ENCODE measurements at regions not wholly inside any gene's neighbourhood (a gene's known extent, or its start where the extent isn't known, plus 50 kb on each side); places are given as distances from the start of the nearest gene placed in this dataset.
"Not testable (repeated sequence)": the region's sequence is repeated elsewhere in the genome, so short reads cannot be mapped to it uniquely, and the experiment has no call there.

GRCh38 chr1:209095627-209096595 lies 487.6 kb upstream of the CAMK1G start:
- DNase-seq, result no peak

GRCh38 chr1:209100460-209100859 lies 483.1 kb upstream of the CAMK1G start:
- DNase-seq, result no peak

- DNase-seq, result no peak
Measured at GRCh38 chr1:209101106-209101505, 482.4 kb upstream of the CAMK1G start.

GRCh38 chr1:209102120-209102519 lies 481.4 kb upstream of the CAMK1G start:
- no peak for DNase-seq

GRCh38 chr1:209102531-209102930 lies 481.0 kb upstream of the CAMK1G start:
- no peak for DNase-seq

GRCh38 chr1:209103092-209103491 lies 480.4 kb upstream of the CAMK1G start:
- no peak for DNase-seq

GRCh38 chr1:209104646-209105045 lies 478.9 kb upstream of the CAMK1G start:
- no peak for DNase-seq

GRCh38 chr1:209105701-209106100 lies 477.8 kb upstream of the CAMK1G start:
- DNase-seq, result no peak

- DNase-seq, result no peak
Measured at GRCh38 chr1:209106237-209106741, 477.2 kb upstream of the CAMK1G start.

GRCh38 chr1:209106861-209107260 lies 476.7 kb upstream of the CAMK1G start:
- DNase-seq, result no peak

- DNase-seq, result no peak
Measured at GRCh38 chr1:209107535-209107934, 476.0 kb upstream of the CAMK1G start.

- no peak for DNase-seq
Measured at GRCh38 chr1:209109001-209109785, 474.3 kb upstream of the CAMK1G start.

GRCh38 chr1:209113521-209113920 lies 470.0 kb upstream of the CAMK1G start:
- DNase-seq, result no peak

- DNase-seq, result no peak
Measured at GRCh38 chr1:209116705-209117104, 466.8 kb upstream of the CAMK1G start.

GRCh38 chr1:209123601-209124000 lies 459.9 kb upstream of the CAMK1G start:
- no peak for DNase-seq

- DNase-seq, result not testable (repeated sequence)
Measured at GRCh38 chr1:209129091-209129490, 454.4 kb upstream of the CAMK1G start.

GRCh38 chr1:209130886-209131285 lies 452.6 kb upstream of the CAMK1G start:
- no peak for DNase-seq

- no peak for DNase-seq
Measured at GRCh38 chr1:209132736-209133467, 450.6 kb upstream of the CAMK1G start.

GRCh38 chr1:209134001-209134400 lies 449.5 kb upstream of the CAMK1G start:
- no peak for DNase-seq

GRCh38 chr1:209143916-209144315 lies 439.6 kb upstream of the CAMK1G start:
- DNase-seq, result no peak

- DNase-seq, result no peak
Measured at GRCh38 chr1:209150114-209150513, 433.4 kb upstream of the CAMK1G start.

- DNase-seq, result no peak
Measured at GRCh38 chr1:209153411-209153810, 430.1 kb upstream of the CAMK1G start.

- no peak for DNase-seq
Measured at GRCh38 chr1:209154912-209155311, 428.6 kb upstream of the CAMK1G start.

All from activated CD4-positive, alpha-beta T cell treated with anti-CD3 and anti-CD28 coated beads, Interleukin-2, amount 50 U/mL, for 4 hours (primary cell).